HepG2 (cell line): ENCODE measurements at regions not wholly inside any gene's neighbourhood (a gene's known extent, or its start where the extent isn't known, plus 50 kb on each side); places are given as distances from the start of the nearest gene placed in this dataset.

Source experiments
- ATAC-seq: fragments of 200-7000 bp; cut with Tn5 transposase; 3 replicates; pipeline ENCODE4 v1.9.1; 2020; ENCODE audit warnings: mild to moderate bottlenecking, moderate library complexity
- BruUV-seq: library from RNA; stranded (reverse); fragments of 400-500 nt; replicated peaks from 2 replicates; lab custom pipeline; 2021; lab: Mats Ljungman, UMichigan
- CTCF ChIA-PET: fragments of 300-600 bp; formaldehyde crosslinking; extraction: SDS; loops from one replicate; lab custom pipeline; 2021; ENCODE audit warnings: low total read pairs, inconsistent platforms, low intra/inter-chr PET ratio; lab: Yijun Ruan, JAX
- POLR2A ChIA-PET: fragments of 350-600 bp; sonication (Branson Sonifier 250); formaldehyde crosslinking; loops from one replicate; lab custom pipeline; 2020; ENCODE audit warnings: antibody characterized with exemption, inconsistent platforms; lab: Yijun Ruan, JAX
- DNase-seq: peaks from one replicate; pipeline ENCODE4 v3.0.0-alpha.2; 2015; ENCODE audit warnings: low spot score
- FAIRE-seq: peaks from 3 replicates; lab custom pipeline; 2011; peaks lifted over from hg19 to GRCh38; lab: Jason Lieb, UNC
- H2AFZ ChIP-seq: one replicate; pipeline ENCODE4 v1.6.1; 2011; ENCODE audit warnings: low read length, inconsistent platforms
- H3K27ac ChIP-seq: fragments of 300-600 bp; 3 replicates; pipeline ENCODE4 v1.8.0; 2011; ENCODE audit warnings: mixed run types, mild to moderate bottlenecking, mixed read lengths, low read length, inconsistent platforms; ENCODE audit not compliant: insufficient read depth; ENCODE audit errors: extremely low read length
- H3K27me3 ChIP-seq, 2 experiments: fragments of 200-600 bp in 1 of 2; 2 replicates in 1 of 2; 3 replicates in 1 of 2; pipeline versions ENCODE4 v1.6.0 to v1.8.0; 2011; ENCODE audit warnings: low read length in 2 of 2, mild to moderate bottlenecking in 2 of 2, moderate library complexity in 2 of 2, inconsistent platforms in 1 of 2; ENCODE audit not compliant: insufficient read depth in 2 of 2, control insufficient read depth in 1 of 2
- H3K36me3 ChIP-seq, 2 experiments: fragments of 200-600 bp in 1 of 2; replicated peaks in 1 of 2; 2 replicates in 1 of 2; 3 replicates in 1 of 2; pipeline versions ENCODE4 v1.5.1 to v1.8.0; 2011; ENCODE audit warnings: low read length in 2 of 2, inconsistent platforms in 1 of 2; ENCODE audit not compliant: insufficient read depth in 2 of 2, control insufficient read depth in 1 of 2
- H3K4me1 ChIP-seq: 2 replicates; pipeline ENCODE4 v1.5.1; 2012; ENCODE audit warnings: low read length, inconsistent platforms; ENCODE audit not compliant: insufficient read depth
- H3K4me2 ChIP-seq: 2 replicates; pipeline ENCODE4 v1.6.0; 2011; ENCODE audit warnings: low read depth, low read length, inconsistent platforms
- H3K4me3 ChIP-seq, 3 experiments: fragments of 200-600 bp in 1 of 3; sonication (generic), shearing (Covaris generic) in 1 of 3; replicated peaks in 1 of 3; 2 replicates each; pipeline ENCODE4 v1.5.1; 2011 to 2016; ENCODE audit warnings: low read length in 3 of 3, inconsistent platforms in 2 of 3, low read depth in 2 of 3, mild to moderate bottlenecking in 2 of 3, control low read depth in 1 of 3, mixed read lengths in 1 of 3; ENCODE audit not compliant: insufficient read depth in 1 of 3
- H3K79me2 ChIP-seq: one replicate; pipeline ENCODE4 v1.6.1; 2011; ENCODE audit warnings: low read length, inconsistent platforms; ENCODE audit not compliant: insufficient read depth
- H3K9ac ChIP-seq: 2 replicates; pipeline ENCODE4 v1.6.0; 2011; ENCODE audit warnings: mild to moderate bottlenecking, low read depth, low read length, inconsistent platforms; ENCODE audit not compliant: insufficient read depth
- H3K9me3 ChIP-seq: 2 replicates; pipeline ENCODE4 v1.5.1; 2012; ENCODE audit warnings: mild to moderate bottlenecking, low read length
- H4K20me1 ChIP-seq: 2 replicates; pipeline ENCODE4 v1.6.0; 2011; ENCODE audit warnings: inconsistent platforms, mild to moderate bottlenecking, low read length, moderate library complexity; ENCODE audit not compliant: insufficient read depth
- AGO1 ChIP-seq: fragments of 200-400 bp; formaldehyde crosslinking; IDR thresholded peaks from 2 replicates; pipeline ENCODE4 v1.6.1; 2017; ENCODE audit warnings: mild to moderate bottlenecking, low read depth, low read length, moderate library complexity; ENCODE audit not compliant: poor library complexity, severe bottlenecking
- CAMTA2 ChIP-seq: sonication (generic); formaldehyde crosslinking; IDR thresholded peaks from 2 replicates; pipeline ENCODE4 v1.4.0; 2020; ENCODE audit warnings: mild to moderate bottlenecking, missing genetic modification reagents, borderline replicate concordance
- GATA4 ChIP-seq: sonication (generic); IDR thresholded peaks from 2 replicates; pipeline ENCODE4 v1.6.1; 2016; ENCODE audit warnings: antibody characterized with exemption, low read depth, borderline replicate concordance
- HIVEP1 ChIP-seq: sonication (generic); formaldehyde crosslinking; IDR thresholded peaks from 2 replicates; pipeline ENCODE4 v1.4.0; 2020; ENCODE audit warnings: mild to moderate bottlenecking, missing genetic modification reagents
- HMGA1 ChIP-seq: sonication (generic); formaldehyde crosslinking; conservative IDR thresholded peaks from 2 replicates; pipeline ENCODE4 v1.4.0; 2020; ENCODE audit warnings: missing genetic modification reagents
- ISL2 ChIP-seq: sonication (generic); formaldehyde crosslinking; IDR thresholded peaks from 2 replicates; pipeline ENCODE4 v1.5.0; 2020; ENCODE audit warnings: missing genetic modification reagents
- MXI1 ChIP-seq: IDR thresholded peaks from 3 replicates; pipeline ENCODE4 v1.6.1; 2012; ENCODE audit warnings: low read depth, low read length, inconsistent platforms, borderline replicate concordance
- NCOA1 ChIP-seq: sonication (generic); formaldehyde crosslinking; IDR thresholded peaks from 2 replicates; pipeline ENCODE4 v1.9.0; 2021; ENCODE audit warnings: missing genetic modification reagents
- NFE2L1 ChIP-seq: sonication (generic); formaldehyde crosslinking; IDR thresholded peaks from 2 replicates; pipeline ENCODE4 v1.4.0; 2020; ENCODE audit warnings: missing genetic modification reagents, mild to moderate bottlenecking, borderline replicate concordance
- SALL1 ChIP-seq: sonication (generic); formaldehyde crosslinking; IDR thresholded peaks from 2 replicates; pipeline ENCODE4 v1.8.0; 2022; ENCODE audit warnings: mild to moderate bottlenecking, missing genetic modification reagents
- SIN3A ChIP-seq: IDR thresholded peaks from 2 replicates; pipeline ENCODE4 v1.6.1; 2011; ENCODE audit warnings: low read depth, mild to moderate bottlenecking, control low read depth, low read length, borderline replicate concordance
- SMYD3 ChIP-seq: sonication (generic); formaldehyde crosslinking; IDR thresholded peaks from 2 replicates; pipeline ENCODE4 v1.8.1; 2023; ENCODE audit warnings: mild to moderate bottlenecking, missing genetic modification reagents
- SRF ChIP-seq: IDR thresholded peaks from 2 replicates; pipeline ENCODE4 v1.6.1; 2011; ENCODE audit warnings: mild to moderate bottlenecking, low read depth, low read length, moderate library complexity
- TBX3 ChIP-seq: fragments of 450-650 bp; IDR thresholded peaks from 2 replicates; pipeline ENCODE4 v1.6.1; 2017; ENCODE audit warnings: antibody characterized with exemption, mild to moderate bottlenecking, inconsistent platforms, borderline replicate concordance
- ZFP36L1 ChIP-seq: sonication (generic); formaldehyde crosslinking; IDR thresholded peaks from 2 replicates; pipeline ENCODE4 v1.8.0; 2022; ENCODE audit warnings: mild to moderate bottlenecking, missing genetic modification reagents, moderate library complexity
- ZFP82 ChIP-seq: sonication (generic); formaldehyde crosslinking; IDR thresholded peaks from 2 replicates; pipeline ENCODE4 v1.5.1; 2020; ENCODE audit warnings: mild to moderate bottlenecking, missing genetic modification reagents, borderline replicate concordance
- ZMAT5 ChIP-seq: sonication (generic); formaldehyde crosslinking; IDR thresholded peaks from 2 replicates; pipeline ENCODE4 v1.5.0; 2020; ENCODE audit warnings: mild to moderate bottlenecking, low read depth, missing genetic modification reagents, borderline replicate concordance
- ZNF207 ChIP-seq: fragments of 450-650 bp; IDR thresholded peaks from 2 replicates; pipeline ENCODE4 v1.6.1; 2016; ENCODE audit warnings: antibody characterized with exemption, borderline replicate concordance
- ZNF501 ChIP-seq: sonication (generic); formaldehyde crosslinking; IDR thresholded peaks from 2 replicates; pipeline ENCODE4 v1.5.1; 2020; ENCODE audit warnings: mild to moderate bottlenecking, moderate library complexity, missing genetic modification reagents
- ZNF777 ChIP-seq: sonication (generic); formaldehyde crosslinking; IDR thresholded peaks from 2 replicates; pipeline ENCODE4 v1.4.0; 2020; ENCODE audit warnings: missing genetic modification reagents
- ZNF83 ChIP-seq: sonication (generic); formaldehyde crosslinking; IDR thresholded peaks from 2 replicates; pipeline ENCODE4 v1.4.0; 2020; ENCODE audit warnings: missing genetic modification reagents, mild to moderate bottlenecking, borderline replicate concordance
- WGBS: methylation state at CpG from one replicate; pipeline ENCODE4 v1.1.6; 2017; ENCODE audit warnings: low lambda C conversion rate; 5-methylcytosine and 5-hydroxymethylcytosine counted together
- in situ Hi-C: cut with HindIII; loops from 2 replicates; pipeline ENCODE4 v1.10.0; 2017; ENCODE audit warnings: low pct_unique_long_range_greater_than_20kb; ENCODE audit not compliant: extremely low pct_ligation_motif_present
- intact Hi-C: fragments of 100-400 bp; cut with micrococcal nuclease; formaldehyde crosslinking; loops from one replicate; pipeline ENCODE4 v1.10.0; 2022; ENCODE audit not compliant: unreplicated experiment
- TF ChIP-seq, protein P1 (sequence below): sonication (generic); formaldehyde crosslinking; IDR thresholded peaks from 2 replicates; pipeline ENCODE4 v1.9.0; 2021; ENCODE audit warnings: missing genetic modification reagents, borderline replicate concordance

DNA sequence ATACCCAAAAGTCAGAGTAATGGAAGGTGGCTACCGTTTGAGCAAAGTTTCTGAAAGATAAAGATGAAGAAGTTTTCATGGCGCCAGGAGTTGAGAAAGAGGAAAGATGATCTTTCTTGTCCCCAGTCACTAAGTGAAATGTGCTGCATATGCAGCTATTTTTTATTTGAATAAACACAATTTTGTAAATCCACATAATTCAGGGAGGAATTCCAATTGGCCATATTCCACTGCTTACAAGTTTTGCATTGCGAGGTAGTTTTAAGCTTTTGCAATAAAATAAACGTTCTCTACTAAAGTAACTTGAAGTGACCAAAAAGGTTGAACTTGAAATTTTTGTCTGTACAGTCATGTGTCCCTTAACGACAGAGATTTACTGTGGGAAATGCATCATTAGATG lies 139.3 kb upstream of the VCX2 start (continued):
- TF ChIP-seq SIN3A, result no peak
- TF ChIP-seq ZFP82 (CRISPR knock-in tag), result no peak
- no peak for TF ChIP-seq ZFP36L1 (CRISPR knock-in tag)
- TF ChIP-seq GATA4, result no peak
- no peak for TF ChIP-seq CAMTA2
- no peak for TF ChIP-seq ZNF207
- TF ChIP-seq, all 625 proteins: peak for 0

GRCh38 chrX:8313844-8314243 lies 142.8 kb upstream of the VCX2 start:
- H3K4me2 ChIP-seq, result no peak overlapping the region
- H3K9me3 ChIP-seq, result no peaks in the 10 kb centered on the region
- no peak for DNase-seq
- H3K27ac ChIP-seq, result no peak overlapping the region
- H3K4me3 ChIP-seq, result no peak overlapping the region
- no peak for ATAC-seq
- in situ Hi-C loops (no loop called here), intact Hi-C loops (no loop called here)
- WGBS, result 56% methylated on average over 5 of the region's 5 CpGs
- no peaks in the 10 kb centered on the region for H3K27me3 ChIP-seq
- H3K36me3 ChIP-seq, result no peaks in the 10 kb centered on the region
- no peak overlapping the region for H3K9ac ChIP-seq
- H3K4me1 ChIP-seq, result no peaks in the 10 kb centered on the region
- no peak for FAIRE-seq
- H2AFZ ChIP-seq, result no peak overlapping the region
- BruUV-seq, result no TSS peak
- ChIA-PET CTCF (no interaction called here), POLR2A (no interaction called here)
- H3K79me2 ChIP-seq, result no peaks in the 10 kb centered on the region
- H4K20me1 ChIP-seq, result no peaks in the 10 kb centered on the region
- no peak for TF ChIP-seq SRF
- TF ChIP-seq MXI1, result no peak
- TF ChIP-seq SMYD3 (CRISPR knock-in tag), result no peak
- TF ChIP-seq TBX3, result no peak
- no peak for TF ChIP-seq HIVEP1 (CRISPR knock-in tag)
- TF ChIP-seq ISL2, result no peak
- no peak for TF ChIP-seq HMGA1
- TF ChIP-seq NFE2L1, result no peak
- no peak for TF ChIP-seq ZMAT5 (CRISPR knock-in tag)
- no peak for TF ChIP-seq ZNF501
- TF ChIP-seq SALL1, result no peak
- TF ChIP-seq AGO1, result no peak
- TF ChIP-seq ZNF83 (CRISPR knock-in tag), result no peak
- TF ChIP-seq, protein P1, sequence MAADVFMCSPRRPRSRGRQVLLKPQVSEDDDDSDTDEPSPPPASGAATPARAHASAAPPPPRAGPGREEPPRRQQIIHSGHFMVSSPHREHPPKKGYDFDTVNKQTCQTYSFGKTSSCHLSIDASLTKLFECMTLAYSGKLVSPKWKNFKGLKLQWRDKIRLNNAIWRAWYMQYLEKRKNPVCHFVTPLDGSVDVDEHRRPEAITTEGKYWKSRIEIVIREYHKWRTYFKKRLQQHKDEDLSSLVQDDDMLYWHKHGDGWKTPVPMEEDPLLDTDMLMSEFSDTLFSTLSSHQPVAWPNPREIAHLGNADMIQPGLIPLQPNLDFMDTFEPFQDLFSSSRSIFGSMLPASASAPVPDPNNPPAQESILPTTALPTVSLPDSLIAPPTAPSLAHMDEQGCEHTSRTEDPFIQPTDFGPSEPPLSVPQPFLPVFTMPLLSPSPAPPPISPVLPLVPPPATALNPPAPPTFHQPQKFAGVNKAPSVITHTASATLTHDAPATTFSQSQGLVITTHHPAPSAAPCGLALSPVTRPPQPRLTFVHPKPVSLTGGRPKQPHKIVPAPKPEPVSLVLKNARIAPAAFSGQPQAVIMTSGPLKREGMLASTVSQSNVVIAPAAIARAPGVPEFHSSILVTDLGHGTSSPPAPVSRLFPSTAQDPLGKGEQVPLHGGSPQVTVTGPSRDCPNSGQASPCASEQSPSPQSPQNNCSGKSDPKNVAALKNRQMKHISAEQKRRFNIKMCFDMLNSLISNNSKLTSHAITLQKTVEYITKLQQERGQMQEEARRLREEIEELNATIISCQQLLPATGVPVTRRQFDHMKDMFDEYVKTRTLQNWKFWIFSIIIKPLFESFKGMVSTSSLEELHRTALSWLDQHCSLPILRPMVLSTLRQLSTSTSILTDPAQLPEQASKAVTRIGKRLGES (CRISPR knock-in tag), result no peak
- no peak for TF ChIP-seq NCOA1 (CRISPR knock-in tag)
- TF ChIP-seq ZNF777 (CRISPR knock-in tag), result no peak
